Osteoblast (primary cell): ENCODE measurements at regions not wholly inside any gene's neighbourhood (a gene's known extent, or its start where the extent isn't known, plus 50 kb on each side); places are given as distances from the start of the nearest gene placed in this dataset.

Experiments used
- DNase-seq: peaks from one replicate; pipeline ENCODE4 v3.0.0; 2011; ENCODE audit warnings: low spot score, mixed read lengths; ENCODE audit not compliant: insufficient read length; ENCODE audit errors: missing footprints
- H2AFZ ChIP-seq: 2 replicates; pipeline ENCODE4 v1.6.0; 2011; ENCODE audit warnings: mild to moderate bottlenecking, low read length
- H3K27ac ChIP-seq: 2 replicates; pipeline ENCODE4 v1.5.1; 2011; ENCODE audit warnings: mild to moderate bottlenecking, low read depth, low read length, moderate library complexity
- H3K27me3 ChIP-seq: 2 replicates; pipeline ENCODE4 v1.6.0; 2012; ENCODE audit warnings: mild to moderate bottlenecking, control low read depth, inconsistent platforms, low read length, moderate library complexity; ENCODE audit not compliant: insufficient read depth
- H3K36me3 ChIP-seq: 2 replicates; pipeline ENCODE4 v1.5.1; 2011; ENCODE audit warnings: mild to moderate bottlenecking, low read length, control low read depth, moderate library complexity; ENCODE audit not compliant: insufficient read depth
- H3K4me1 ChIP-seq: 2 replicates; pipeline ENCODE4 v1.5.1; 2011; ENCODE audit warnings: mild to moderate bottlenecking, low read length, control low read depth, moderate library complexity; ENCODE audit not compliant: insufficient read depth
- H3K4me2 ChIP-seq: 2 replicates; pipeline ENCODE4 v1.6.0; 2011; ENCODE audit warnings: mild to moderate bottlenecking, low read length; ENCODE audit not compliant: insufficient read depth
- H3K4me3 ChIP-seq: fragments of 200-600 bp; sonication (generic); 3 replicates; pipeline ENCODE4 v1.5.1; 2012; ENCODE audit warnings: mild to moderate bottlenecking, low read length, inconsistent platforms; ENCODE audit not compliant: insufficient read depth
- H3K79me2 ChIP-seq: 2 replicates; pipeline ENCODE4 v1.6.0; 2012; ENCODE audit warnings: mild to moderate bottlenecking, low read length, control low read depth, inconsistent platforms; ENCODE audit not compliant: insufficient read depth
- H3K9me3 ChIP-seq: 2 replicates; pipeline ENCODE4 v1.5.1; 2011; ENCODE audit warnings: low read depth, low read length, control low read depth
- H4K20me1 ChIP-seq: 2 replicates; pipeline ENCODE4 v1.6.0; 2012; ENCODE audit warnings: mild to moderate bottlenecking, low read length, control low read depth; ENCODE audit not compliant: insufficient read depth
- CTCF ChIP-seq: IDR thresholded peaks from 2 replicates; pipeline ENCODE4 v1.5.1; 2011; ENCODE audit warnings: mild to moderate bottlenecking, low read depth, low read length, moderate library complexity; ENCODE audit errors: extremely low read depth

GRCh38 chr20:56805966-56806365, 176.9 kb downstream of the TFAP2C start:
- Histone ChIP-seq H3K27me3 (peaks cover 18% of the 10 kb centered on the region), H3K79me2 (no peaks in the 10 kb centered on the region), H3K4me1 (peaks cover 10% of the 10 kb centered on the region), H3K36me3 (no peaks in the 10 kb centered on the region), H3K4me3 (no peak overlapping the region), H3K27ac (no peak overlapping the region), H4K20me1 (no peaks in the 10 kb centered on the region), H2AFZ (no peak overlapping the region), H3K4me2 (no peak overlapping the region), H3K9me3 (no peaks in the 10 kb centered on the region)
- TF ChIP-seq CTCF: no peak
- no peak for DNase-seq

GRCh38 chr20:56806952-56807517, 177.9 kb downstream of the TFAP2C start:
- no peak overlapping the region for H2AFZ ChIP-seq
- no peak for DNase-seq
- H4K20me1 ChIP-seq: no peaks in the 10 kb centered on the region
- no peaks in the 10 kb centered on the region for H3K79me2 ChIP-seq
- H3K4me2 ChIP-seq: no peak overlapping the region
- no peaks in the 10 kb centered on the region for H3K36me3 ChIP-seq
- H3K4me1 ChIP-seq: peaks cover 10% of the 10 kb centered on the region
- H3K4me3 ChIP-seq: no peak overlapping the region
- H3K9me3 ChIP-seq: no peaks in the 10 kb centered on the region
- TF ChIP-seq CTCF: no peak
- H3K27me3 ChIP-seq: peaks cover 21% of the 10 kb centered on the region
- H3K27ac ChIP-seq: no peak overlapping the region

GRCh38 chr20:56808117-56808725, 179.1 kb downstream of the TFAP2C start:
- Histone ChIP-seq H3K79me2 (no peaks in the 10 kb centered on the region), H3K4me3 (no peak overlapping the region), H4K20me1 (no peaks in the 10 kb centered on the region), H3K4me2 (no peak overlapping the region), H2AFZ (no peak overlapping the region), H3K27me3 (peaks cover 21% of the 10 kb centered on the region), H3K27ac (no peak overlapping the region), H3K36me3 (no peaks in the 10 kb centered on the region), H3K4me1 (peaks cover 3% of the 10 kb centered on the region), H3K9me3 (no peaks in the 10 kb centered on the region)
- DNase-seq: no peak
- no peak for TF ChIP-seq CTCF

- H3K27me3 ChIP-seq: peaks cover 21% of the 10 kb centered on the region
- peaks cover 3% of the 10 kb centered on the region for H3K4me1 ChIP-seq
- TF ChIP-seq CTCF: no peak
- H2AFZ ChIP-seq: no peak overlapping the region
- no peak overlapping the region for H3K4me3 ChIP-seq
- no peak overlapping the region for H3K4me2 ChIP-seq
- H3K27ac ChIP-seq: no peak overlapping the region
- H3K36me3 ChIP-seq: no peaks in the 10 kb centered on the region
- DNase-seq: no peak
- H3K79me2 ChIP-seq: no peaks in the 10 kb centered on the region
- H3K9me3 ChIP-seq: no peaks in the 10 kb centered on the region
- no peaks in the 10 kb centered on the region for H4K20me1 ChIP-seq
These were observed 179.6 kb downstream of the TFAP2C start for GRCh38 chr20:56808732-56809131.
